ENCODE measurements at regions not wholly inside any gene's neighbourhood (a gene's known extent, or its start where the extent isn't known, plus 50 kb on each side); places are given as distances from the start of the nearest gene placed in this dataset.
"Not testable (repeated sequence)": the region's sequence is repeated elsewhere in the genome, so short reads cannot be mapped to it uniquely, and the experiment has no call there.

DNA sequence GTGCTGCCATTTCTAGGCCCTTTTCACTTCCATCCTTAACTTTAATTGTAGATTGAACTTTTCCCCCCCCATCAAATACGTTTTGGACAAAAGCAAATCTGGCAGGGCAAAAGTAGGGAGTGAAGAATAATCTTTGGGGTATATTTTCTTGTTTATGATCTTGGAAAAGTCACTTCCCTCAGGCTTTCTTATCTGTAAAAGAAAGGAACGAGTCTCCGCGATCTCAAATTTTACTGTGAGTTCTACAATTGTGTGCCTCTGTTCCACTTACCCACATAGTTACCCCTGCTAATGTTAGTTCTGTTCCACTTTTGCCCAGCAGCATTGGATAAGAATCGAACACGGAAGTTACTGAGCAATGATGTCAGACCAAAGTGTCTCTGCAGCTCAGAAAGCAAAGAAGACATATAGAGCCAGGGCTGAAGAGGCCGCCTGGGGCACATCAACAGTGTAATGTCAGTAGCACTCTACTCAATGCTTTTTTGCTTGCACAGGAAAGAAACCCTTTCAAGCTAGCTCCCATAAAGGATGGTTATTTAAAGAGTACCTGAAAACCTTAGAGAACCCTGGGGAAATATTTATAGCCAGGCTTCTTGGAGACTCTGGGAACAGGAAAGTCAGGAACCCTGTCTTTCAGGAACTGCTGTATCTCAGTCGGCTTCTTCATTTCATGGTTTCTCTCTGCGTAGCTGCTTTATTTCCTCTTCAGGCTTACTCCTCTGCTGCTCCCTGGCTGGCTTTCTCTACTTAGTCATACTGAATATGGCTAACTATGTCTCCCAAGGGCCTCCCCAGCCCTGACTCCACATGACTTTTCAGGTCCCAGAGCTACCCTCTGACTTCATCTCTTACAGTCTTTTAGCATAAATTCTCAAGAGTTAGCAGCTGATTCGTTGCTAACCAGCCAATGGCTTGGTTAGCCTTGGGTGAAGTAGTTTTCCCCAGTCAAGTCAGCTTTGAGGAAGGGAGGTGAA is 123.7 kb upstream of the FAM3C start:
- no peak for DNase-seq

DNA sequence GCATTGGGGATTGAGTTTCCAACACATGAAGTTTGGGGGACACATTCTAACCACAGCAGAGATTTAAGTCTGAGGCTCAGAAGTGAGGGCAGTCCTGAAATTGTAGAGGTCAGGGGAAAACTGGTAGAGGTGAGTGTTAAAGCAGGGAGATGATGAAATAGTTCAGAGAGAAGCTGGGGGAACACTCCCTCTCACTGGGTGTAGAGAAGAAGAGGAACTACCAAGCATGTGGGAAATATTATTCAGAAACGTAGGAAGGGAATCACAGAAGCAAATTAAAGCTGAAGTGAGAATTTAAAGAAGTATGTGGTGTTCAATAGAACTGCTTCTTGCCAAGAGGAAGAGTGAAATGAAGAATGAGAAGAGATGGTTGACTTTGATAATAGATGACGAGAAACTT is 121.5 kb upstream of the FAM3C start:
- DNase-seq: no peak

DNA sequence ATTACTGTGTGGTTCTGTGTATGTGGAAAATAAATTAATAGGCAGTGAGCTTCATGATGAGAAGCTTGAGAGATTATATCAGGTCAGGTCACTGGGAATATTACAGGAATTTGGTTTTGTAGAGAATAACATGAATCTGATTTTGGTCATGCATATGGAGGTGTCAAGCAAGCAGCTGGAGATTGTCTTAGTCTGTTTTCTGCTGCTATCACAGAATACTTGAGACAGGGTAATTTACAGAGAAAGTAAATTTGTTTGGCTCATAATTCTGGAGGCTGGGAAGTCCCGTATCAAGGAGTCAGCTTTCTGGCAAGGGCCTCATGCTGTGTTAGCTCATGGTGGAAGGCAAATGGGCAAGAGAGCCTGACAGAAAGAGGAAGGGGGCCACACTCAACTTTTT is 120.7 kb upstream of the FAM3C start:
- DNase-seq: no peak

DNA sequence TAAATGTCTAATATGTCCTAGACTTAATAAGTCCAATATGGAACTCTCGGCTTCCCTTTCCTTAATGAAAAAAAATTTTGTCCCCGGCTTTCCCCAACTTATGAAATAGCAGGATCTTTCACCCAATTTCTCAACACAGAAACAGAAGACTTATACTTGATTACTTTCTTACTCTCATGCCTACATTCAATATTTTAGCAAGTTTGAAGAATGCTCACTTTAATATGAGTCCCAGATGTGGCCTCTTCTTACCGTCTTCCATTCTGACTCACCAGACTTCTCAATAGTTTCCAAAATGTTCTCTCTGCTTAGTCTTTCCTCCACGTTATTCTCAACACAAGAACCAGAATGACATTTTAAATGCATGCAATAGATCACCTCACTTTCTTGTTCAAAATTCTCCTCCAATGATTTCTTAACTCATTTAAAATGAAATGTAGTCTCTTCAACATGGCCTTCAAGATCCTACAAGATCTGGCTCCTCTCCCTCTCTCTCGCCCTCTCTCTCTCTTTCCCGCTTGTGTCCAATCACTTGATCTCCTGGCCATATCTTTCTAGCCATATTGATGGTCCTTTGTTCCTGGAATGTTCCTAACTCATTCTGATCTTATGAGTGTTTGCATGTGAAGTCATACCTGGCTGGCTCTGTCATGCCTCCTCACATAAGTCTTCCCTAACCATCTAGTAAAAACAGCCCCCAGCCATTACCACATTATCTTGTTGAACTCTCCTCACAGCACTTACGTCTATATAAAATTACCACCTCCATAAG is 119.7 kb upstream of the FAM3C start:
- no peak for DNase-seq

DNA sequence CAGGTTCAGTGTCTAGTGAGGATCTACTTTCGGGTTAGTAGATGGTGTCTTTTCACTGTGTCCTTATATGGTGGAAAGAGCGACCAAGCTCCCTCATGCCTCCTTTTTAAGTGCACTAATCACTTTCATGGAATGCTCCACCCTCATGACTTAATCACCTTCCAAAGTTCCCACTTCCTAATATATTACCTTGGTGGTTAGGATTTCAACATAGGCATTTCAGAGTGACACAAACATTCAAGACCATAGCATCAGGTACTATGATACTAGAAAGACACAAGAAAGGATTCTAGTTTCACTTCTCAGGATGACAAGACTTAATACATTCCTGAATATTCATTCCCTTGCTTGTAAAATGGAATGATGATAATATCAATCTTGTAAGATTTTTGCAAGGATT is 119.1 kb upstream of the FAM3C start:
- DNase-seq: no peak

DNA sequence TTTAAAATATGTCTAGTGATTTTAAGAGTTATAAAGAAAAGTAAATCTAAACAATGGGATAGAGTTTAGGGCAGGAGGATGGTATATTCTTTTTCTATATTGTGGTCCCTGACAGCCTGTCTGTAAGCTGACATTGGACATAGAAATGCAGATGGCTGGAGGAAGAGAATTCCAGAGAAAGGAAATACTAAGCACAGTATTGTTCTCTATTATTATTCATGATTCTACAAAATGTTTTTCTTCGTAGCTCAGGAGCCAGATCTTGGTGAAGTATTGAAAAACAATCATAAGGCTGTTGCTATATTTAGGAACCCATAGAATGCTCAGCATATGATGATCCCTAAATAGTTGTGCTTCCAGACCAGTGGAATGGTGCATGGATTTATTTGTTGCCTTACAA is 117.0 kb upstream of the FAM3C start:
- no peak for DNase-seq

DNA sequence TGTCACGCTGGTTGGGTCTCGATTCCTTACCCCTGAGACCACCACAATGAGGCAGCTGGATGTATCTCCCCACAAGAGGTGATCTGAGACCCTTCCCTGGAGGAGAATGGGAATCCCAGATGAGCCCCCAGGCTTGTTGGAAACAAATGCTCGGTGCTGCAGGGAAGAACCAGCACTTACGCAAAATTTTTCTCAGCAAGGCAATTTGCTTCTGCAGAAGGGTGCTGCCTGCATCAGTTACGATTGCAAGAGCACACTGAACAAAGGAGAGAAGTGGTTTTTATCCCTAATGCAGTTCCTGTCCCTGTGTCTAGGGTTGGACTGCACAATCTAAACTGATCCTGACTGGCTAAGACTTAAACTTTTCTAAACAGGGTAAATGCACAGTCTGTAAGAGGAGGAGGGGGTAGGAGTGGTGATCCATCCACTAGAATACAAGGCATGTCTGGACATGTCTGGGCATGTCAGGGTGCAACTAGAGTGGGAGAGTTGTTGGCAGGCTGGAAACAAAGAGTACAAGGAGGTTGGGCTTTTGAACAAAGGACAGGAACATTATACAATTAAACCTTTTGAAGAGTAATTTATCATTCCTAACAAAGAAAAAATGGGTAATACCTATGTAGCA is 114.9 kb upstream of the FAM3C start:
- DNase-seq: no peak

DNA sequence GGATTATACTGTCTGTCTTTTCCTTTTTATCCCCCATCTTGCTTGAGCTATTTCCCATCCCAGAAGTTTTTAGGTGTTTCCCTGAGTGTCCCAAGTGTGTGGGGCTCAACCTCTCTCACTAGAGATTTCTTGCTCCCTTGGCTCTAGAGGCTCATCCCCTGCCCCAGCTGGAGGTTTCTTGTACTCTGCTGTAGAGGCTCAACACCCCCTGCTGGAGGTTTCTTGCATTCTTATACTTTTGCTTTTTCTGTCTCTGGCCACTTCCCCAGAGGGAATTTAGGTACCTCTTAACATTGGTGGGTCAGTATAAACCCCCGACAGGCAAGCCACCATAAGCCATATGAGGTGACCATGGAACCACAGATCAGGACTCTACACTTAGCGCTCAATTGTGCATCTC is 114.2 kb upstream of the FAM3C start:
- no peak for DNase-seq

DNA sequence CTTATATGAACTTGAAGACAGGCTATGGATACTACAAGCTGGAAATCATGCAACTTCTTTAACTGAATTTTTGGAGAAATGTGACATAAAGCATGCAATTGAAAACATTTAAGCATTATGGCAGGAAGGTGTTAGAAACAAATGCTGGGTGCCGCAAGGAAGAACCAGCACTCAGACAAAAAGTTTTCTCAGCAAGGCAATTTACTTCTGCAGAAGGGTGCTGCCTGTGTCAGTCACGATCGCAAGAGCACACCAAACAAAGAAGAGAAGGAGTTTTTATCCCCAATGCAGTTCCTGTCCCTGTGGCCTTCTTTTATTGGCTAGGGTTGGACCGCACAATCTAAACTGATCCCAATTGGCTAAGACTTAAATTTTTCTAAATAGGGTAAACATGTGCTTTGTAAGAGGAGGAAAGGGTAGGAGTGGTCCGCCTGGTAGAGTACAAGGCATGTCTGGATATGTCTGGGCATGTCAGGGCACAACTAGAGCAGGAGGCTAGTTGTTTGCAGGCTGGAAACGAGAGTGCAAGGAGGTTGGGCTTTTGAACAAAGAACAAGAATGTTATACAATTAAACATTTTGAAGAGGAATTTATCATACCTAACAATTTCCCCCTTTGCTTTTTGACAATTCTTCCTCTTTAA is 109.6 kb upstream of the FAM3C start:
- no peak for DNase-seq

DNA sequence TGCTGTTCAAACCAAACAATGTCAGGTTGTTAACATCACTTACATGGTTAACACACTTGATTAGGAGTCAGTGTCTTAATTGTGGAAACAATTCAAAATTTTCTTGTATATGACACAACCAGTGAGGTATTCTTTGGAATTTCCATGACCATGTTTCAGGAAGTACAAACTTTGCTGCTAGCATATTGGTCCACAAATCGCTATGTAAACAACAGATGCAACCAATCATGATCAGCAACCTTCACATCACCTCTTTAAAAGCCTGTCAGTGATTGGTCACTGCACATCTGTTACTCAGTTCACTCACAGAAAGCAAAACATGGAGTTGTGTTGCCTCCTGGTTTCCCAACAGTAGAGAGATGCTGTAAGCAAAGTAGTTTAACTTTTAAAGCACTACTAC is 108.9 kb upstream of the FAM3C start:
- DNase-seq: no peak

DNA sequence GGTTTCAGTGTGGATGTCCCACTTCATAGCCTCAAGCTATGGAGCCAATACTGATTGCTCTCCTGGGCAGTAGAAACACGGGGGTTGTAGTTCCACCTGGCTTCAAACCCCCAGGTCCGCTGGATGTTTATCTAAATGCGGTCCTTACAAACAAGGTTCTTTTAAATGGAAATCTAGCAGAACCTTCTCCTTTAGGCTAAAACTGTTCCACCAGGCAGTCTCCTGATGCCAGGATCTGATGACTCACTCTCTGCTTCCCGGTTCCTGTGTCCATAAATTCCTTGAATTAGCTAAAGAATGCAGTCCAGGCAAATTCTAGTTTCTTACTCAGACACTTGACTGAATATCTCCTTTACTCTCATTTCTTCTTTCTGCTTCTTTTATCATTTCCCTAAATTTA is 108.4 kb upstream of the FAM3C start:
- no peak for DNase-seq

DNA sequence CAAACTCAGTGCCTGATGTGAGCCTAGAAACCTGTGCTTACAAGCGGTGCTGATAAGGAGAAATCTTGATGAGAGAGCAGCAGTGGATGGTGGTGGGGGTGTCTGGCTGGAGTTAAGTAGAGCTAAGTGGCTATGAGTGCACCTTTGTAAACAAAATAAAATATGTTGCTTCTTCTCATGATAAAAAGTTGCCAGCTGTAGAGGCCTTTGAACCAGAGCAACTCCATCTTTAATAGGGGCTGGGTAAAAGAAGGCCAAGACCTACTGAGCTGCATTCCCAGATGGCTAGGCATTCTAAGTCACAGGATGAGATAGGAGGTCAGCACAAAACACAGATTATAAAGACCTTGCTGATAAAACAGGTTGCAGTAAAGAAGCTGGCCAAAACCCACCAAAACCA is 107.6 kb upstream of the FAM3C start:
- DNase-seq: no peak

DNA sequence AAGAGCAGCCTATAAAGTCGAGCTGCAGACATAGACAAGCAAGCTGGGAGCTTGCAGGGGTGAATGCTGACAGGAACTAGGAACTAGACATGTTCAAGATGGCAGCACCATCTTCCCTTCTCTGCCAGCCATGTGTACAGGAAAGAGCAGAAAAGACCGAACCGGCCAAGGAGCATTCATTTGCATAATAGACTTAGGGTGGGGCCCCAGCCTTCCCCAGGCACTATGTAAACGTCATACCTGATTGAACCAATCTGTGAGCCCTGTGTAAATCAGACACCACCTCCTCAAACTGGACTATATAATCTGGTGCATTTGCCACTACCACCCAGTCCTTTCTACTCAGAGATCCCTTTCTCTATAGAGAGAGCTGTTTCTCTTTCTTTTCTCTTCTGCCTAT is 106.9 kb upstream of the FAM3C start:
- no peak for DNase-seq

DNA sequence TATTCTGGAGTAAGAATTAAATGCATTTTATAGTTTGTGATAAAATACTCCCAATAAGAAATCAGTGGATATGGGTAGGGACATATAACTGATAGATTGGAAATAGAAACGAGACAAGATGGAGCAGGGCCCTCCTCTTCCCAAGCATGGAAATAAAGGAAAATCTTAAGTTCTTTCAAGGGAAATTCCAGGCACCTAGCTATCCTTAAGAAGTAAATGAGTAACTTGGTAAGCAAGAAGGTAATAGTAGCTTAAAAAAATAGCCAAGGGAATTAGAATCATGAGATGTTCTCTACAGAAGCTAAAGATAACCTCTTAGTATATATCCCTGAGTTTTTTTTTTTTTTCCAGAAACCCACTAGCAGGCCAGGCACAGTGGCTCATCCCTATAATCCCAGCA is 105.5 kb upstream of the FAM3C start:
- no peak for DNase-seq

DNA sequence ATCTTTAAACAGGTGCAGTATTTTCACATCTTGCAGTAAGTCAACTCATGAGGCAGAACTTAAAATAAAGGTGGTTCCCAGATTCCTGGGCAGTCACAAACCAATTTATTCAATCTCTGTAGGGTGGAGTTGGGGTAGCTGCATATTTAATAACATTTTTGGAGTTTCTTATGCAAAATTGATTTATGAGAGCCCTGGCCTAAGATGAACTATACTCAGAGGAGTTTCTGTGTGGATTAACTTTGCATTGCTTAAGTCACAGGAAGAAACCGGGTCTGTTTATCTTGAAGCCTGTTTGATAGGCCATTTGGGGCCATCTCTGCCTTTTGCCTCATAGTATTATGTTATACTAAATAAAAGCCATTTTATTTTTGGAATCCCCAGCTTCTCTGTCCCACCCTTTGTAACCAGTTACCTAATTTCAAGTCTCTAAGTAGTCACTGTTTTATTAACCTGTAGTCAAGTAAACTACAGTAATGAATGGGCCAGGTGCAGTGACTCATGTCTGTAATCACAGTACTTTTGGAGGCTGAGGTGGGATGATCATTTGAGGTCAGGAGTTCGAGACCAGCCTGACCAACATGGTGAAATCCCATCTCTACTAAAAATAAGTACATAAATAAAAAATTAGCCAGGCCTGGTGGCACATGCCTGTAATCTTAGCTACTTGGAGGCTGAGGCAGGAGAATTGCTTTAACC is 104.4 kb upstream of the FAM3C start:
- no peak for DNase-seq

DNA sequence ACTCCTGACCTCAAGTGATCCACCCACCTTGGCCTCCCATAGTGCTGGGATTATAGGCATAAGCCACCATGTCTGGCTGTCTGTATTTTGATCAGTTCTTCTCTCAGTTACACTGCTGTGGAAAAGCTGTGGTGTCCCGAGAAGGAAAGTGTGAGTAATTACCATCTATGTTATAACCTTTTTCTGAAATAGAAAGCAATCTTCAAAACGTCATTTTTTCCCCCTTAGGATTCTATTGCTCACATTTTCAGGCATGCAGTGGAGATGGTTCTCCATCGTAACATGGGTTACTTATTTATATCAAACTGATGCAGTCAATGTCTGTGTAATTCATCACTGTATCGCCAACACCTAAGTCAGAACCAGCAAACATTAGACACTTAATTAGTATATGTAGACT is 103.5 kb upstream of the FAM3C start:
- no peak for DNase-seq

DNA sequence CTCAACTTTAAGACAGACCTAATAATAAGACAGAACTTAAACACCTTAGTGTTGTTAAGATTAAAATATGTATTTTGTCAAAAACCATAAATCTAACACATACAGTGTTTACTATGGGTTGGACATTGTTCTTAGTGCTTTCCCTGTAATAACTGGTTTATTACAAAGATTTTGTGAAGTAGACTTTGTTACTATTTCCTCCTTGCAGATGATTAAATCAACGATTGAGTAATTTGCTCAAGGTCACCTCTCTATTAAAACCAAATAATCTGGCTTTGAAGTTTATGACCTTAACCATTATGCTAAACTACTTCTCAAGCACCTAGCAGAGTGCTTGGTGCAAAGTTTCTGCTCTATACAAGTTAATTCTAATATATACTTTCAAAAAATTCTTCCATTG is 102.7 kb upstream of the FAM3C start:
- no peak for DNase-seq

DNA sequence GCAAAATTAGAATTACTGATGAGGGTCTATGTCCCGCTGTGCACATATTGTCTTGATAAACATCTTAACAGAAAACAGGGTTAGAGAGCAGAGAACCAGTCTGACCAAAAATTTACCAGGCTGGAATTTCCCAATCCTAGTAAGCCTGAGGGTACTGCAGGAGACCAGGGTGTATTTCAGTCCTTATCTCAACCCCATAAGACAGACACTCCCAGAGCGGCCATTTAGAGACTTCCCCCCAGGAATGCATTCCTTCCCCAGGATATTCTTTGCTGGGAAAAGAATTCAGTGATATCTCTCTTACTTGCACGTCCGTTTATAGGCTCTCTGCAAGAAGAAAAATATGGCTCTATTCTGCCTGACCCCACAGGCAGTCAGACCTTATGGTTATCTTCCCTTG is 101.4 kb upstream of the FAM3C start:
- DNase-seq: not testable (repeated sequence)

DNA sequence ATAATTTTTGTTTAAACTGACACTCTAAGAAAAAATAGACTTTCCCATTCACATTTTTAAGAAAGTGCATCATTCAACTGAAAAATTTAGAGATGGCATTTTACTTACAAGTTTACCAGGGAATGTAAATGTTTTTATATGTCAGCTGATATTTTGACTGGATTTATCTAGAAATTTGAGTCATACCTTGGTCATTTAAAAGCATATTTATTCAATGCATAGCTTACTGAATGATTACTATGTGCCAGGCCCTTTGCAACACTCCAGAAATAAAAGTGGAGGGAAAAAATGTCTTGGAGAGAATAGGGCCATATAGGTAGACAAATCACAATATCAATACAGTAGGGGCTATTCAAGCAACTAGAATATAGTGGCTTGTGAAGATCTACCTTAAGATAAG is 98.4 kb upstream of the FAM3C start:
- DNase-seq: no peak

DNA sequence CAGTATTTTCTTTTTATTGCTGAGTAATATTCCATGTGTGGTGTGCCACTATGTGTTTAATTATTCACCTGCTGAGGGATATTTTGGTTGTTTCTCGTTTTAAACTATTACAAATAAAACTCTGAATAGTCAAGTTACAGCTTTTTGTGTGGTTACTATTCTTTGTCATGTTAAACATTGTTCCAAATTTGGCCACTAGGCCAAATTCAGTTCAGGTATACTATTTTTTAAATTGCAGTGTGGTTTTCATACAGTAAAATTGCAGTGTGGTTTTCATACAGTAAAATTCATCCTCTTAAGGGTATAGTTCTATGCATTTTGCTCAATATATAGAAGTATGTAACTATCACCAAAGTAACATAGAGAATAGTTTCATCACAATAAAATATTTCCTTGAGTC is 97.4 kb upstream of the FAM3C start:
- DNase-seq: no peak

DNA sequence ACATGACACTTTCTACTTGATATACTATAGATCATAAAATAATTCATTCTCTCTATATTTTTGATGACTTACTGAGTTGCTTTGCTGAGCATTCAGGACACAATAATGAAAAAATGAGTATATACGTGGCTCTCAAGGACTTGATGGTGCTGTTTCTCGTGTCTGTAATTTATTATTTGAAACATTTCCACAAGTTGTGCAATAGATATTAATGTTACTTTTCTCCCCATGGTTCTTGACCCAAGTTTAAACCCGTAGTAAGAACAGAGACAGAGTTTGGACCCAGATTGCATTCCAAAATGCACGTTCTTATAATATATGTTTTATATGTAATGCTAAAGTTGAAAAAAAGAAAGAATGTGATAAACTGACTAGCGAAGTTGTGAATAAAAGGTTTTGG is 94.2 kb upstream of the FAM3C start:
- no peak for DNase-seq

DNA sequence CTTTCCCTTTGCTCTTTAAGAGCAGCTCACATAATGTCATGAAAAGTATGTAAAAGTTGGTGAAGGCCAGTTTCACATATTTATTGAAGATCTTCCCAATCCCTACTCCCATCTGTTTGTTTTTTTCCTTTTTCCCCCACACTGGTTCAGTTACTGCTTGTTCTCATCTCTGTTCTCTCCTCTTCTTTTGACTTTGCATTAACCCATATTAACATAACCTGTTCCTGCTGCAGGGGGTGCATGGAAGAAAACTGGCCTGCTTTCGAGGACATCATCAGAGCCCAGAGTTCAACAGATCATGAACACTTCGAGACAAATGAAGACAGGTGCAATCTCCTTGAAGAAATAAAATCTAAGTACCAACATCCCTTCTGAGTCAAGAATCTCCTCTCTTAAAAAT is 93.3 kb upstream of the FAM3C start:
- no peak for DNase-seq
